Right ventricle myocardium superior (tissue), 1 donor: ENCODE measurements at regions not wholly inside any gene's neighbourhood (a gene's known extent, or its start where the extent isn't known, plus 50 kb on each side); places are given as distances from the start of the nearest gene placed in this dataset.
"Not testable (repeated sequence)": the region's sequence is repeated elsewhere in the genome, so short reads cannot be mapped to it uniquely, and the experiment has no call there.

Experiments used
- ATAC-seq: fragments of 200-7000 bp; cut with Tn5 transposase; one replicate; pipeline ENCODE4 v1.9.1; 2020; ENCODE audit warnings: mild to moderate bottlenecking; ENCODE audit not compliant: poor library complexity
- DNase-seq: peaks from one replicate; pipeline ENCODE4 v3.0.0-alpha.2; 2020
- intact Hi-C: fragments of 100-400 bp; cut with DNase I; formaldehyde crosslinking; loops from one replicate; pipeline ENCODE4 v1.11.2; 2022
- donor health status: DM: no; HTN: yes; CAD: no; lungs with severe emphysema.

DNA sequence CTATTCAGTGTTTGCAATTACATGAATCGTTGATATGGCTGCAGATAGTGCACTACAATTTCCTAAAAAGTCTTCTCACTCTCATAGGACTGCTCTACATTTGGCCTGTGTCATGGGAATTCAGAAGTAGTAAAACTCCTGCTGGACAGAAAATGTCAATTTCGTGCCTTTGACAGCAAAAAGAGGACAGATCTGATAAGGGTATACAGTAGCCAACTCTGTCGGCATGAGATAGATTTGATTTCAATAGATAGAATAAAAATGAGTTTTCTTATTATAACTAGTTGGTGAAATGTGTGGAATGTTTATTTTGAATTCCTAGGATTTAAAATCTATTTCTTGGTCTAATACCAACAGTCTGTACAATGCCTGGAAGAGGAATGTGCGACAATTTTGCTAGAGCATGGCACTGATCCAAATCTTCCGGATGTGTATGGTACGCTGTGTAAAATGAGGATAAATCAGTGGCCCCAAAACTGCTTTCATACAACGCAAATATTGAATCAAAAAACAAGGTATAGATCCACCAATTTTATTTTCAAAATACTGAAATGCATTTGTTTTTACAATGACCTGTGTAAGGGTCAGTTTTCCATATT, 133.5 kb upstream of the CDK13 start:
- ATAC-seq: no peak
- no peak for DNase-seq
- intact Hi-C loops: no loop called here

DNA sequence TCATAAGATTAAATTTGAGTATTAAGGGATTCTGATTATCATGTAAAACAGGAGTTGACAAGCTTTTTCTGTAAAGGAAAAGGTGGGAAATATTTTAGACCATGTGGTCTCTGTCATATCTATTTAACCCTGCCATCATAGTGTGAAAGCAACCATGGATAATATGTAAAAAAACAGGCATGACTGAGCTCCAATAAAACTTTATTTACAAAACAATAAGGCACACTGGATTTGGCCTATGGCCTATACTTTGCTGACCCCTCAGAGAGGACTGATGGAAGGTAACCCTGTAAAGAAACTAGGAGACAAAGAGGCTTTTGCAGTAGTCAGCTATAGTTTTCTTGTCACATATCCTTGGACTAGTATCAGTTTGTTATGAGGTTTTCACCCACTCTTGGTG, 130.5 kb upstream of the CDK13 start:
- no peak for ATAC-seq
- intact Hi-C loops: no loop called here
- no peak for DNase-seq

DNA sequence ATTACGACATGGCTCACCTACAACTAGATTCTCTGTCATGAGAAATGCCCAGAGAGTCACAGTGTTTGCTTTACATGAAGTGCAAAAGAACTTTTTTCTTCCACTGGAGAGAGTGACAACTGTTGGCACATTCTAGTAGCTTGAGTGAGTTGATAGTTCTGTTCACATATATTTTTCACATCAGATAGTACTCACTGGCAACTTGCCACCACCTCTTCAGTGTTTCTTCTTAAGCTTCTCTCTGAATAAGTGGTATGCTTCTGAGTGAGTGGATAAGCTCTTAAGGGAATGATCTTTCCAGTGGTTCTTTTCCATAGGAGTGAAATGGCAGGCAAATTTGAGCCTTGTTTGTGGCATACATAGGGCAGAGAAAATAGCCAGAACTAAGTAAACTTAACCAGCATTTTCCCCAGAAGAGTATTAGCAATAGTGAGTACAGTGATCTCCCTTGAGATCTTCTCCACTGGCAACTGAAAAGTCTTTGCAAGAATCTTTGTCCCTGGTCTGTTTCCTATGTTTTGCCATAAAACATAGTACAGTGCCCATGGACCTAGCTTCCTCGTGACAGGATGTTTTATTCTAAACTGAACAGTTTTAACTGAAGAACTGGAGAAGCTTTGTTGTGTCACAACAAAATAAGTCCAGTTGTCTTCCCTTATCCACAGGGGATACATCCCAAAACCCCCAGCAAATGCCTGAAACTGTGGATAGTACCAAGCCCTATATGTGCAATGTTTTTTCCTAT, 125.4 kb upstream of the CDK13 start:
- intact Hi-C loops: no loop called here

DNA sequence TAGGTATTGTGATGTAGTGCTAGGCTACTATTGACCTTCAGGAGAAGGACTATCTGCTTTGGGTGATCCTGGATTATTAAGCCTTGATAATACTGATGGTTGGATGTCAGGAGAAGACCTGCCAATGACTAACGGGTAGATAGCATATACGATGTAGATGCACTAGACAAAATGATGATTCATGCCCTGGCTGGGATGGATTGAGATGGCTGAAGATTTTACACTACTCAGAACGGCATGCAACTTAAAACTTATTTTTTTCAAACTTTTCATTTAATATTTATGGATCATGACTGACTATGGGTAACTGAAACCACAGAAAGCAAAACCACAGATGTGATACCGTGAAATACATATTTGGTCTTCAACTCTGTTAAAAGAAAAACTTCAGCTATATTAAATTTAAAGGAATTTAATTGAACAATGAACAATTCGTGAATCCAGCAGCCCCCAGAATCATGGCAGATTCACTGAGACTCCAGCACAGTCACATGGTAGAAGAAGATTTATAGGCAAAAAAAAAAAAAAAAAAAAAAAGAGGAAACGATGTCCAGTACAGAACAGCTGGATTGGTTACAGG, 124.6 kb upstream of the CDK13 start:
- ATAC-seq (no peak), DNase-seq (no peak)
- intact Hi-C loops: no loop called here

More for the DNA sequence above, 125.4 kb upstream of the CDK13 start:
- ATAC-seq (no peak), DNase-seq (no peak)

DNA sequence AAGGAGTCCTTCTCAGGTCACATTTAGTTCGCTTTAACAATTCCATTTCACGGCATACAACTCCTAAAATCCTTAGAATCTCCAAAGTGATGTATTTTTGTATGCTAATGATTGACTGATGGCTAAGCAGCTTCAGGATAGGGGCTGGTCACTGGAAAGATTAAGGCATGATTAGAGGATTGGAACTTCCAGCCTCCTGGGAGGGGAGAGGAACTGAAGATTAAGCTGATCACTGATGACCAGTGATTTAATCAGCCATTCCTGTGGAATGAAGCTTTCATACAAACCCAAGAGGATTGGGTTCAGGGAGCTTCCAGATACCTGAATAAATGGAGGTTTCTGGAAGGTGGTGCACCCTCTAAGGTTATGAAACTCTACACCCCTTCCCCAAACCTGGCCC, 123.9 kb upstream of the CDK13 start:
- DNase-seq: no peak
- ATAC-seq: no peak
- intact Hi-C loops: no loop called here

DNA sequence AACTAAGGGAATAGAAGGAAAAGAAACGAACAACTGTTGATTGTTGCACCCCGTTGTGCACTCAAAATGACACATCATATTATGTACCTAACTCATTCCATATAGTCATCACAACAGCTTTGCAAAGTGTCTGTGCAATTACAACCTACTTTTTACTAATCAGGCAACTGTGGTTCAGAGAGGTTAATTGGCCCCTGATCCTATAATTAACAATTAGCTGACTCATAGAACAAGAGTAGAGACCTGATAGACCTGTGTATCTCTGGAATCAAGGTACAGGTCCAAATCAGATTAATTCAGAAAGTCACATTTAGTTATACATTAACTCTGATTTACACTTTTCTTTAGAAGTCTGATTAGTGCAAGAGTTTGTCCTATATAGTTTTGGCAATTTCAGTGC, 122.5 kb upstream of the CDK13 start:
- ATAC-seq: no peak
- intact Hi-C loops: no loop called here
- DNase-seq: no peak

DNA sequence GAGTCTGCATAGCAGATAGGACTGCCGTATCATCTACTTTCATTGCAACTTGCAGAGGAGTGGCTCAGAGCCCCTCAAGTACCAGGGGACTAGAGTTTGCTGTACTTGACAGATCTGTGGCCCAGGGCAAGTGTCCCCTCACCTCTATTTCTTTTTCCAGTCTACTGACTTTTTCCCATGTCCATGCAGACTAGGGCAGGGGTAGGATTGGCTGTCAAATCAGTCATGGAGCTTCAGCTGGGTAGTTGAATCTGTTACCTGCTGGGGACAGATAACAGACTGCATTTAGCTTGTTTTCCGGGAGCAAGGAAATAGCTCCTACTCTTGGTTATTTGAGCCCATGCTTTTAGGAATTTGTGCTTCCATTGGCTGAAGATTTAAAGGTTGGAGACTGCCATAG, 121.0 kb upstream of the CDK13 start:
- no peak for DNase-seq
- intact Hi-C loops: no loop called here
- no peak for ATAC-seq

DNA sequence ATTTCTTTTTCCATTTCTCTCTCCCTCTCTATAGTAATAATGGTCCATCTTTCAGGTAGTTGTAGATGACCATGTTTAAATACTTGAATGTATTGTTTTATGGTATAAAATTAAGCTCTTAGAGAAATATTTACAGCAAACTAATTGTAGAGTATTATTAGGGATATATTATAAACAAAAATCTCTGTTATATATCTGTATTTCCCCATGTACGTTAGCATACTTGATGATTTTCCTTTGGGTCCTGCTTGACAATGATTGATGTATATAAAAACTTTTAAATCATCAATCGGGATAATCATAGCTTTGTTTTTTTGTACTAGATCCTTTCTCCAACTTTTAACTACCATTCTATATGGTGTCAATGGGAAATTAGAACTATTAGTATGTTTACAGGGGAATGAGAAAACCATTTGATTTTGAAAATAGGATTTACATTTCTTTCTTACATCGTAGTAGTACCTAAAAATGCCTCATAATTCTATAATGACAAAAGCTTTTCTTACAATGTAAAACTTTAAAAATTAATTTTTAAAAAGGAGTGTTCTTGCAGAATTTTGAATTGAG, 117.5 kb upstream of the CDK13 start:
- ATAC-seq: no peak
- DNase-seq: no peak
- intact Hi-C loops: no loop called here

DNA sequence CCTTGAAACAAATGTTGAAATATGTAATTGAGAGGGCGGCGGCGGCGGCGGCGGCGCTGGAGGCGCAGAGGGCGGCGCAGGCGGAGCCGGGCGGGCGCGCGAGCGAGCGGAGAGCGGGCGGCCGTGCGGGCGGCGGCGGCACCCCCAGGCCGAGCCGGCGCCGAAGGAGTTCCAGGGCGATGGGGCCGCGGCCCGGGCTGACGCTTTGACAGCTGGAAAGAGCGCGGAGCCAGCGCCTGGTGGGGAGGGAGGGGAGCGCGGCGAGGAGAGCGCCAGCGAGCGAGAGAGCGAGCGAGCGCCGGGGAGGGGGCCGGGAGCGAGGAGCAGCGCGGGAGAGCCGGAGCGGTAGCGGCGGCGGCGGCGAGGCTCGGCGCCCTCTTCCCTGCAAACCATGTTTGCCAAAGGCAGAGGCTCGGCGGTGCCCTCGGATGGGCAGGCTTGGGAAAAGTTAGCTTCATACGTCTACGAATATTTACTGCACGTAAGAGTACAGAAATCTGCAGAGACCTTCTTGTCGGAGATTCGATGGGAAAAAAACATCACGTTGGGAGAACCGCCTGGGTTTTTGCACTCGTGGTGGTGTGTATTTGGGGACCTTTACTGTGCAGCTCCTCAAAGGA, 116.8 kb upstream of the CDK13 start:
- ATAC-seq (peak; percentile 93), DNase-seq (peak; percentile 67)
- intact Hi-C loops: not testable (repeated sequence)

DNA sequence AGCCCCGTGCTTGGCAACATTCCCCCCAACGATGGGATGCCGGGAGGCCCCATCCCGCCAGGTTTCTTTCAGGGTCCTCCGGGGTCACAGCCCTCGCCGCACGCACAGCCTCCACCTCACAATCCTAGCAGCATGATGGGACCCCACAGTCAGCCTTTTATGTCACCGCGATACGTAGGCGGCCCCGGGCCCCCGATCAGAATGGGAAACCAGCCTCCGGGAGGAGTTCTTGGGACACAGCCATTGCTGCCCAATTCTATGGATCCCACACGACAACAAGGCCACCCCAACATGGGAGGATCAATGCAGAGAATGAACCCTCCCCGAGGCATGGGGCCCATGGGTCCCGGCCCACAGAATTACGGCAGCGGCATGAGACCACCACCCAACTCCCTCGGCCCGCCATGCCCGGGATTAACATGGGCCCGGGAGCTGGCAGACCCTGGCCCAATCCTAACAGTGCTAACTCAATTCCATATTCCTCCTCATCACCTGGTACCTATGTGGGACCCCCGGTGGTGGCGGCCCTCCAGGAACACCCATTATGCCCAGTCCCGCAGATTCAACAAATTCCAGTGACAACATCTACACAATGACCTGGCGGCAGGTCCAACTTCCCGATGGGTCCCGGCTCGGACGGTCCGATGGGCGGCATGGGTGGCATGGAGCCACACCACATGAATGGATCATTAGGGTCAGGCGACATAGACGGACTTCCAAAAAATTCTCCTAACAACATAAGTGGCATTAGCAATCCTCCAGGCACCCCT, 116.0 kb upstream of the CDK13 start:
- intact Hi-C loops, ATAC-seq, DNase-seq: not testable (repeated sequence)

DNA sequence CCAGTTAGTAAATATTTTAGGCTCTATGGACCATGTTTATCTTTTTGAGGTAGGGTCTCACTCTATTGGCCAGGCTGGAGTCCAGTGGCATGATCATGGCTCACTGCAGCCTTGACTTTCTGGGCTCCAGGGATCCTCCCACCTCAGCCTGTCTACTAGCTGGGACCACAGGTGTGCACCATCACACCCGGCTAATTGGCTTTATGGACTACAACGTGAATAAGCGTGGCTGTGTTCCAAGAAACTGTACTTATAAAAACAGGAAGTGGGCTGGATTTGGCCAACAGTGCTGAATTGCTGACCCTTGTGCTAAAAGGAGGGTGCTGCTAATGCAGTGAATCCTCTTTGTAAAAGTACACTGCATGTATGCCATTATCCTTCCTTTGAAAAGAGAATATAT, 111.7 kb upstream of the CDK13 start:
- intact Hi-C loops: no loop called here
- DNase-seq: no peak

DNA sequence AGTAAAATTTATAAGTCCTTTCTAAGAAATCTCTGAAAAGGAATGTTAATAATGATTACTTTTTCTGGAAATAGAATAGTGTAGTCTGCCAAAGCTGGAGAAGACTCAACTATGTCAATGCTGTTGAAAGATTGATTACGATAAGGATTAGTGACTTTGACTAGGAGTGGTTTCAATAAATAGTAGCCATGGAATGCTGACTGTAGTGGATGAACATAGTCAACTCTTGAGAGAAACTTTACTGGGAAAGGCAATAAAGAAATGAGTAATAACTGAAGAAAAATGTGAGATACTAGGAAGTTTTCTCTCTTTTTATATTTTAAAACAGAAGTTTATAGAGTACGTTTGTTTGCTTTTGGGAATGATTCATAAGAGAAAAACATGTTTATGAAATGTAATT, 105.0 kb upstream of the CDK13 start:
- DNase-seq (no peak), ATAC-seq (no peak)
- intact Hi-C loops: no loop called here

More for the DNA sequence above, 111.7 kb upstream of the CDK13 start:
- ATAC-seq: no peak

DNA sequence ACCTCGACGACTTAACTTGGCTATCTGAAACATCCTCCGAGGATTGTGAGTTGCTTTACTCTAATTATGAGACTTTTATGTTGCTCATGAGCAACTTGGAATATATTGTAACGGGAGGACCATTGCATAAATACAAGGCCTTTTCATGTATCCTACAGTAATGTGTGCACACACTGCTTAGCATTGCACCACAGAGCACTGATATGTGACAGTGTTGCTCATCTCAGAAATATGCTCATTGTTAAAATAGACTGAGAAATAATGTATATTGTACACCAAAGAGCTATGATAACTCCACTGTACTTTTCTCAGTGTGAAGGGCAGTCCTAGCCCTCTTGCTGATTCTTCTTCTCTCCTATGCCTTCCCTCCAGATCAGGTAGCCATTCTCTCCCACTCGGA, 102.8 kb upstream of the CDK13 start:
- DNase-seq (no peak), ATAC-seq (no peak)
- intact Hi-C loops: no loop called here

DNA sequence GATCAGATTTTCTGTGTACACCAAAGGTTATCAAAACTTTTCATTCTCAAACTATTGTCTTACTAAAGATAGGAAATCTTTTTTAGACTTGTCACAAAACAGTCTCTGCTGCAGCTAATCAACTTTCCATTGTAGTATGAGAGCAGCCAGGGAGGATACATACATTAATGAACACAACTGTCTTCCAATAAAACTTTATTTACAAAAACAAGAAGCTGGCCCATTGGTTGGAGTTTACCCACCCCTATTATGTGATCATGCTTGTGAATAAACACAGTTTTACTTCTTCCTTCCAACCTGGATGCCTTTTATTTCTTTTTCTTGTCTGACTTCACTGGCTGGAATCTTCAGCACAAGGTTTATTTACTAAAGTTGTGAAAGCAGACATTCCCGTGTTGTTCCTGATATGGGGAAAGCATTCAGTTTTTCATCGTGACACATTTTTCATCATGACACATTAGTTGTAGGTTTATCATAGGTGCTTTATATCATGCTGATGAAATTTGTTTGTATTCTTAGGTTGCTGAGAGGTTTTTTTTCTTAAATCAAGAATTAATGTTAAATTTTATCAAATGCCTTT, 98.5 kb upstream of the CDK13 start:
- DNase-seq: no peak
- intact Hi-C loops: no loop called here
- no peak for ATAC-seq

DNA sequence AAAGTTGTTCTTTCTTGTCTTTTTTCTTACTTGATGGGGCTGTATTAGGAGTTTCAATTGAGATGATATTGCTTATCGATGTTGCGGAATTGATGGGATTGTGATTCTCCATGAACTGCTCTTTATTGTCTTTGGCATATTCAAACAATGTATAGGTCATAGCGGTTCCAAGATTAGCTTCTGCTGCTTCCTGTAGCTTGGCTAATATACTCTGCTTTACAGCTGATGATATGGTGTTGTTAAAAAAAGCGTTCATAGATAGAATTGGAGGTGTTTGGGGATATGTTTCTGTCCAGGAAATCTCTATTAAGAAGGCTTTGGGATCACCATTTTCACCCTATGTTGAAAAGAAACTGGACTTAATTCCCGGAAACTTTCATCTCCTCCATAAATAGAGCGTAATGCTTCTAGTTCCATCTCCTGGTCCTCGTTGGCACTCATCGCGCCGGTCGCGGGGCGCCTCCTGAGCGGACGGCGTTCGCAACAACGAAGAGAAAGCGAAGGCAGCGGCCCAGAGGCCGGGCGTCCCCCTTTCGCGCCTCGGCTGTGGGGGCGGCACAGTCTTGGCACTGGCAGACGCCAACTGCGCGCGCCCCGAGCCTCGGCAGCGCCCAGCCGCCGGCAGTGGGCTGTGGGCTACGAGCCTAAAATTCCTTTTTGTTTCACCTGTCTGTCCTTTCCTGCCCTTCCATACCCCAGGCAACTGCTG, 95.3 kb upstream of the CDK13 start:
- intact Hi-C loops, DNase-seq: not testable (repeated sequence)

DNA sequence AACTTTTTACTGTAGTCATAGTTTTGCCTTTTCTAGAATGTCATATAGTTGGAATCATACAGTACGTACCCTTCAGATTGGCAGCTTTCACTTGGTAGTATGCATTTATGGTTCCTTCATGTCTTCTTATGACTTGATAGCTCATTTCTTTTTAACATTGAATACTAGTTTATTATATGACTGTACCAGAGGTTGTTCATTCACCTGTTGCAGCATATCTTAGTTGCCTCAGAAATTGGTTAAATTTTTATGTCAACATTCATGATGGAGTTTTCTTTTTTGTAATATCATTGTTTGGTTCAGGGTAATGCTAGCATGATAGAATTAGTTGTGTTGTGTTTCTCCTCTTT, 94.8 kb upstream of the CDK13 start:
- no peak for ATAC-seq
- DNase-seq: no peak
- intact Hi-C loops: no loop called here

More for the DNA sequence above, 95.3 kb upstream of the CDK13 start:
- ATAC-seq: peak; percentile 73

DNA sequence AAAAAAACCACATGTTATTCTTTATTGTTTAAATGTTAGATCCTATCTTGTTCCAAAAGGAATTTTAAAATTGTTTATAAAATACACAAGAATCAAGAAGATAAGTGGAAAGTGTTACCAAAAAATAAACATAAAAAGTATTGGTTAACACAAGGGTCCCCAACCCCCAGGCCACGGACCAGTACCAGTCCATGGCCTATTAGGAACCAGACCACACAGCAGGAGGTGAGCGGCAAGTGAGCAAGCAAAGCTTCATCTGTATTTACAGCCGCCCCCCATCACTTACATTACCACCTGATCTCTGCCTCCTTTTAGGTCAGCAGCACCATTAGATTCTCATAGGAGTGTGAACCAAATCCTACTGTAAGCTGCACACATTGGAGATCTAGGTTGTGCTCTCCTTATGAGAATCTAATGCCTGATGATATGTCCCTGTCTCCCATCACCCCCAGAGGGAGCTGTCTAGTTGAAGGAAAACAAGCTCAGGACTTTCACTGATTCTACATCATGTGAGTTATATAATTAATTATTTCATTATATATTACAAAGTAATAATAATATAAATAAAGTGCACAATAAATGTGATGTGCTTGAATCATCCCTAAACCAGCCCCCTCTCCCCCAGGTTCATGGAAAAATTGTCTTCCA, 86.3 kb upstream of the CDK13 start:
- ATAC-seq, DNase-seq, intact Hi-C loops: not testable (repeated sequence)
